DND-41 (cell line): ENCODE measurements at regions not wholly inside any gene's neighbourhood (a gene's known extent, or its start where the extent isn't known, plus 50 kb on each side); places are given as distances from the start of the nearest gene placed in this dataset.

Experiments used
- CTCF ChIP-seq: IDR thresholded peaks from 2 replicates; pipeline ENCODE4 v1.5.1; 2012; ENCODE audit warnings: borderline replicate concordance, low read length, moderate library complexity, mild to moderate bottlenecking; ENCODE audit not compliant: poor library complexity, severe bottlenecking; ENCODE audit errors: extremely low read depth
- EZH2 ChIP-seq: IDR thresholded peaks from 3 replicates; pipeline ENCODE4 v1.6.1; 2012; ENCODE audit warnings: borderline replicate concordance, low read depth, mild to moderate bottlenecking, moderate library complexity, low read length, inconsistent platforms; ENCODE audit not compliant: severe bottlenecking

DNA sequence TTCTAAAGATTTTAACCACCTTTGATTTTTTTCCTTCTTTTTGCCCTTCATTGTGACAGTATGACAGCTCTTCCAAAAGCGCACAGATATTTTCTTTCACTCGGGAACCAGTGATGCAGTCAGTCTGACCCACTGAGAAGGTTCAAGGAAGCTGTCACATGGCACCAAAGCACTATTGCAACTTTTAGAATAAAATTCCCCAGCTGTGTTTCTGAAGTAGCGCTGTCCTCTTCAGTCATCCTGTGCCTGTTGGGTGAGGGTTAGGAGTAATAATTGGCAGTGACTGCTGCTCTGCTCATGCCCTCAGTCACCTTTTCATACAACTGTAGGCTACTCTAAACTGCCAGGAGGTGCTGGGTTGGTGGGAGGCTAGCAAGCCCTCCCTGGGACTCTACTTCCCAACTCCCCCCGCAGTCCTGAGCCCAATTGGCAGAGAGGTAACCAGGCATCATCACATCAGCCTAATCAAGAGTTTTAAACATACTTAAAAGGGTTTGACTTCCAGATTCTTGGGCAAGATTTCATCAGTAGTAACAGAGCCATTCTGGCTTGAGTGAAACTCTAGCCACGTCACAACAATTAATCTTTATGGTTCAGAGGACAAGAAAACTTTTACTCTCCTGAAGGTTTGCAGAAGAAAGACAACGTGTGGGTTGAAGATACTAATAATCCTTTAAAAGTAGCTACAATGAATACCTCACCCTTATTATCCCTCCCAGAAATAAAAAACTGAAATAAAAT, 473.3 kb downstream of the FBXO15 start:
- TF ChIP-seq CTCF, result no peak
- TF ChIP-seq EZH2, result no peak
